ENCODE measurements at regions not wholly inside any gene's neighbourhood (a gene's known extent, or its start where the extent isn't known, plus 50 kb on each side); places are given as distances from the start of the nearest gene placed in this dataset.
"Not testable (repeated sequence)": the region's sequence is repeated elsewhere in the genome, so short reads cannot be mapped to it uniquely, and the experiment has no call there.

- Histone ChIP-seq H3K9ac (ENCODE audit: low read depth in 1 of 2, low read length in 2 of 2) (peak overlapping the region; percentile 38 to 44), H3K4me1 (ENCODE audit: control insufficient read depth in 2 of 2, insufficient read depth in 2 of 2, low read length in 2 of 2) (peaks cover 15 to 25% of the 10 kb centered on the region in 2 donors), H3K27ac (ENCODE audit: low read depth in 2 of 2, low read length in 2 of 2) (peak overlapping the region; percentile 79), H3K36me3 (ENCODE audit: control insufficient read depth in 2 of 2, insufficient read depth in 2 of 2, low read length in 2 of 2) (no peaks in the 10 kb centered on the region), H3K27me3 (ENCODE audit: control insufficient read depth in 2 of 2, insufficient read depth in 2 of 2, low read length in 2 of 2) (no peaks in the 10 kb centered on the region), H3K9me3 (ENCODE audit: control insufficient read depth in 2 of 2, low read length in 2 of 2) (no peaks in the 10 kb centered on the region), H3K4me3 (ENCODE audit: low read length in 2 of 2) (peak overlapping the region in 1 of 2 donors; percentile 26)
Observed at GRCh38 chr20:53652859-53653517, 59.3 kb upstream of the ZNF217 start.

GRCh38 chr20:53652090-53652858 lies 58.6 kb upstream of the ZNF217 start:
- Histone ChIP-seq H3K4me1 (ENCODE audit: control insufficient read depth in 2 of 2, insufficient read depth in 2 of 2, low read length in 2 of 2) (peaks cover 11 to 25% of the 10 kb centered on the region in 2 donors), H3K27ac (ENCODE audit: low read depth in 2 of 2, low read length in 2 of 2) (peak overlapping the region; percentile 79), H3K27me3 (ENCODE audit: control insufficient read depth in 2 of 2, insufficient read depth in 2 of 2, low read length in 2 of 2) (no peaks in the 10 kb centered on the region), H3K36me3 (ENCODE audit: control insufficient read depth in 2 of 2, insufficient read depth in 2 of 2, low read length in 2 of 2) (no peaks in the 10 kb centered on the region), H3K9me3 (ENCODE audit: control insufficient read depth in 2 of 2, low read length in 2 of 2) (no peaks in the 10 kb centered on the region), H3K4me3 (ENCODE audit: low read length in 2 of 2) (peak overlapping the region; percentile 11 to 53), H3K9ac (ENCODE audit: low read depth in 1 of 2, low read length in 2 of 2) (peak overlapping the region; percentile 38 to 44)

GRCh38 chr20:53649493-53649892 lies 55.9 kb upstream of the ZNF217 start:
- not testable (repeated sequence) for H3K36me3 ChIP-seq (ENCODE audit: control insufficient read depth in 2 of 2, insufficient read depth in 2 of 2, low read length in 2 of 2); H3K9me3 ChIP-seq (ENCODE audit: control insufficient read depth in 2 of 2, low read length in 2 of 2); H3K4me3 ChIP-seq (ENCODE audit: low read length in 2 of 2); H3K9ac ChIP-seq (ENCODE audit: low read depth in 1 of 2, low read length in 2 of 2); H3K27me3 ChIP-seq (ENCODE audit: control insufficient read depth in 2 of 2, insufficient read depth in 2 of 2, low read length in 2 of 2); H3K27ac ChIP-seq (ENCODE audit: low read depth in 2 of 2, low read length in 2 of 2)
- H3K4me1 ChIP-seq (ENCODE audit: control insufficient read depth in 2 of 2, insufficient read depth in 2 of 2, low read length in 2 of 2): peaks cover 11 to 26% of the 10 kb centered on the region in 2 donors

- H3K9ac ChIP-seq (ENCODE audit: low read depth in 1 of 2, low read length in 2 of 2): no peak overlapping the region
- H3K4me3 ChIP-seq (ENCODE audit: low read length in 2 of 2): no peak overlapping the region
- no peaks in the 10 kb centered on the region for H3K36me3 ChIP-seq (ENCODE audit: control insufficient read depth in 2 of 2, insufficient read depth in 2 of 2, low read length in 2 of 2)
- H3K27me3 ChIP-seq (ENCODE audit: control insufficient read depth in 2 of 2, insufficient read depth in 2 of 2, low read length in 2 of 2): no peaks in the 10 kb centered on the region
- no peaks in the 10 kb centered on the region for H3K9me3 ChIP-seq (ENCODE audit: control insufficient read depth in 2 of 2, low read length in 2 of 2)
- peaks cover 17 to 31% of the 10 kb centered on the region in 2 donors for H3K4me1 ChIP-seq (ENCODE audit: control insufficient read depth in 2 of 2, insufficient read depth in 2 of 2, low read length in 2 of 2)
- H3K27ac ChIP-seq (ENCODE audit: low read depth in 2 of 2, low read length in 2 of 2): no peak overlapping the region
Observed at GRCh38 chr20:53647286-53647821, 53.7 kb upstream of the ZNF217 start.

GRCh38 chr20:53646550-53646949 lies 52.9 kb upstream of the ZNF217 start:
- H3K27me3 ChIP-seq (ENCODE audit: control insufficient read depth in 2 of 2, insufficient read depth in 2 of 2, low read length in 2 of 2): no peaks in the 10 kb centered on the region
- H3K9me3 ChIP-seq (ENCODE audit: control insufficient read depth in 2 of 2, low read length in 2 of 2): no peaks in the 10 kb centered on the region
- H3K9ac ChIP-seq (ENCODE audit: low read depth in 1 of 2, low read length in 2 of 2): no peak overlapping the region
- H3K4me3 ChIP-seq (ENCODE audit: low read length in 2 of 2): no peak overlapping the region
- no peak overlapping the region for H3K27ac ChIP-seq (ENCODE audit: low read depth in 2 of 2, low read length in 2 of 2)
- peaks cover 16 to 29% of the 10 kb centered on the region in 2 donors for H3K4me1 ChIP-seq (ENCODE audit: control insufficient read depth in 2 of 2, insufficient read depth in 2 of 2, low read length in 2 of 2)
- no peaks in the 10 kb centered on the region for H3K36me3 ChIP-seq (ENCODE audit: control insufficient read depth in 2 of 2, insufficient read depth in 2 of 2, low read length in 2 of 2)

GRCh38 chr20:53645582-53645897 lies 51.9 kb upstream of the ZNF217 start:
- H3K27ac ChIP-seq (ENCODE audit: low read depth in 2 of 2, low read length in 2 of 2): peak overlapping the region; percentile 11 to 27
- no peak overlapping the region for H3K9ac ChIP-seq (ENCODE audit: low read depth in 1 of 2, low read length in 2 of 2)
- H3K27me3 ChIP-seq (ENCODE audit: control insufficient read depth in 2 of 2, insufficient read depth in 2 of 2, low read length in 2 of 2): no peaks in the 10 kb centered on the region
- no peaks in the 10 kb centered on the region for H3K9me3 ChIP-seq (ENCODE audit: control insufficient read depth in 2 of 2, low read length in 2 of 2)
- H3K4me3 ChIP-seq (ENCODE audit: low read length in 2 of 2): no peak overlapping the region
- H3K4me1 ChIP-seq (ENCODE audit: control insufficient read depth in 2 of 2, insufficient read depth in 2 of 2, low read length in 2 of 2): peaks cover 16 to 29% of the 10 kb centered on the region in 2 donors
- no peaks in the 10 kb centered on the region for H3K36me3 ChIP-seq (ENCODE audit: control insufficient read depth in 2 of 2, insufficient read depth in 2 of 2, low read length in 2 of 2)

- not testable (repeated sequence) for H3K36me3 ChIP-seq (ENCODE audit: control insufficient read depth in 2 of 2, insufficient read depth in 2 of 2, low read length in 2 of 2); H3K9ac ChIP-seq (ENCODE audit: low read depth in 1 of 2, low read length in 2 of 2); H3K9me3 ChIP-seq (ENCODE audit: control insufficient read depth in 2 of 2, low read length in 2 of 2); H3K4me3 ChIP-seq (ENCODE audit: low read length in 2 of 2); H3K27me3 ChIP-seq (ENCODE audit: control insufficient read depth in 2 of 2, insufficient read depth in 2 of 2, low read length in 2 of 2)
- peaks cover 16 to 34% of the 10 kb centered on the region in 2 donors for H3K4me1 ChIP-seq (ENCODE audit: control insufficient read depth in 2 of 2, insufficient read depth in 2 of 2, low read length in 2 of 2)
- H3K27ac ChIP-seq (ENCODE audit: low read depth in 2 of 2, low read length in 2 of 2): peak overlapping the region in 1 of 2 donors; percentile 24
Observed at GRCh38 chr20:53644108-53644507, 50.5 kb upstream of the ZNF217 start.
